GM12875 (cell line): ENCODE measurements at regions not wholly inside any gene's neighbourhood (a gene's known extent, or its start where the extent isn't known, plus 50 kb on each side); places are given as distances from the start of the nearest gene placed in this dataset.

ENCODE experiments used
- H3K4me3 ChIP-seq: one replicate; pipeline ENCODE4 v1.5.1; 2011; ENCODE audit warnings: low read depth, low read length, control low read depth
- TF ChIP-seq, protein P1 (sequence below): IDR thresholded peaks from 2 replicates; pipeline ENCODE4 v1.5.1; 2011; ENCODE audit warnings: low read depth, mild to moderate bottlenecking, control low read depth, inconsistent platforms, low read length, moderate library complexity, borderline replicate concordance; ENCODE audit not compliant: insufficient read depth

DNA sequence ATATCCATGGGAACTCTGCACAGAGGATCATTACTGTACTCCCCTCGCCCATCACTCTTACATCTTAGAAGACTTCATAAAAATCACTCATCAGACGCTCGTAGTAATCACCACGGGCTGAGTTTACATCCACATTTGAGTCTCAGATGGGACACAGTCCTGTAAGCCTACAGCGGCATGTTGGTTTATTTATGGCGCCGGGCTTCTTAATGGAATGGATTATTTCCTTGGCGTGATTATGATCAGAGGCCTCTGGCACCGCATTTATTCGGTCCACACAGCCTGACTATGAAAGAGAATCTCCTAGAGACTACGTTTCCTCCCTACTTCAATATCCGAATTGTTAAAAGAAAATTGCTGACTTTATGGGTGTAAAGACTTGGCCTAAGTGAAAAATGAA lies 123.5 kb upstream of the FRMD4A start:
- TF ChIP-seq, protein P1, sequence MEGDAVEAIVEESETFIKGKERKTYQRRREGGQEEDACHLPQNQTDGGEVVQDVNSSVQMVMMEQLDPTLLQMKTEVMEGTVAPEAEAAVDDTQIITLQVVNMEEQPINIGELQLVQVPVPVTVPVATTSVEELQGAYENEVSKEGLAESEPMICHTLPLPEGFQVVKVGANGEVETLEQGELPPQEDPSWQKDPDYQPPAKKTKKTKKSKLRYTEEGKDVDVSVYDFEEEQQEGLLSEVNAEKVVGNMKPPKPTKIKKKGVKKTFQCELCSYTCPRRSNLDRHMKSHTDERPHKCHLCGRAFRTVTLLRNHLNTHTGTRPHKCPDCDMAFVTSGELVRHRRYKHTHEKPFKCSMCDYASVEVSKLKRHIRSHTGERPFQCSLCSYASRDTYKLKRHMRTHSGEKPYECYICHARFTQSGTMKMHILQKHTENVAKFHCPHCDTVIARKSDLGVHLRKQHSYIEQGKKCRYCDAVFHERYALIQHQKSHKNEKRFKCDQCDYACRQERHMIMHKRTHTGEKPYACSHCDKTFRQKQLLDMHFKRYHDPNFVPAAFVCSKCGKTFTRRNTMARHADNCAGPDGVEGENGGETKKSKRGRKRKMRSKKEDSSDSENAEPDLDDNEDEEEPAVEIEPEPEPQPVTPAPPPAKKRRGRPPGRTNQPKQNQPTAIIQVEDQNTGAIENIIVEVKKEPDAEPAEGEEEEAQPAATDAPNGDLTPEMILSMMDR = no peak
- no peak overlapping the region for H3K4me3 ChIP-seq

DNA sequence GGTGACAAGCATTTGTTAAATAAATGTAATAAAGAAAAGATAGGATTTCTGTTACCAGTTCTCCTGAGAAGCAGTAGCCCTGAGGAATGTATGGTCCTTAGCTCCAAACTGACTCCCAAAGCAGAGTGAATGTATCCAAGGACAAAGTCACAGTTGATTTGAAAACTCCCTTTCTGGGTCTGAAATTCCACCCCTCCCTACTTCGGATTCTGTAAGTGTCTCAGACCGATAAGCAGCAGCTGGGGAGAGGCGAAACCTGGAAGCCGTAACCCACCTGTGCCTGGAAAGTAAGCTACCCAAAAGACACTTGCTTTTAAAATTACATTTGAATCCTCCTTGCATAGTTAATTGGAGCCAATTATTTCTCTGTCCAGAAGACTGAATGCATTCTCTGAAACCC lies 122.9 kb upstream of the FRMD4A start:
- no peak overlapping the region for H3K4me3 ChIP-seq
- TF ChIP-seq, protein P1 = no peak

DNA sequence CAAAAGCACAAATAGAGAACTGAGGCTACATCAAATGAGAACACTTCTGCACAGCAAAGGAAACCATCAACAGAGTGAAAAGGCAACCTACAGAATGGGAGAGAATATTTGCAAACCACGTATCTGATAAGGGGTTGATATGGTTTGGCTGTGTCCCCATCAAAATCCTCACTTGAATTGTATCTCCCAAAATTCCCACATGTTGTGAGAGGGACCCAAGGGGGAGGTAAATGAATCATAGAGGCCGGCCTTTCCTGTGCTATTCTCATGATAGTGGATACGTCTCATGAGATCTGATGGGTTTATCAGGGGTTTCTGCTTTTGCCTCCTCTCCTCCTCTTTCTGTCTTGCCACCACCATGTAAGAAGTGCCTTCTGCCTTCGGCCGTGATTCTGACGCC lies 120.6 kb upstream of the FRMD4A start:
- TF ChIP-seq, protein P1 = no peak
- no peak overlapping the region for H3K4me3 ChIP-seq

DNA sequence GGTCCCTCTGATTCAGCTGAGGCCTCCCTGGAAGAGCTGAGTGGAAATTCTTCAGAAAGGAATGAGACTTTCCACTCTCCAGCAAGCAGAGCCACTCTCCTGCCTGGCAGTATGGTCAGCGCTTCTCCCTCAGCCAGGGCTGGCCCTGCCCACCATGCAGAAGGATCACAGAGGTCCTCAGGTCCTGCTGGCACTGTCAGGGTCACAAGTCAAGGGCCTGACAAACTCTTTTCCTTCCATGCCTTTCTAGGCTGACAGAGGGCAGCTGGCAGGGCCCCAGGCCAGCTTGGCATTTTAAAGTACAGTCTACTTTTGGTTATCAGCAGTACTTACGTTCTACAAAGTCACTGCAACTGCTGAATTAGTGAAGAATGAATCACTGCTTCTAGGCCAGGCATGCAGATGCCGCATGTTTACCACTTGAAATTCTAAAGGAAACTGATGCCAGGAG lies 119.3 kb upstream of the FRMD4A start:
- TF ChIP-seq, protein P1 = no peak

DNA sequence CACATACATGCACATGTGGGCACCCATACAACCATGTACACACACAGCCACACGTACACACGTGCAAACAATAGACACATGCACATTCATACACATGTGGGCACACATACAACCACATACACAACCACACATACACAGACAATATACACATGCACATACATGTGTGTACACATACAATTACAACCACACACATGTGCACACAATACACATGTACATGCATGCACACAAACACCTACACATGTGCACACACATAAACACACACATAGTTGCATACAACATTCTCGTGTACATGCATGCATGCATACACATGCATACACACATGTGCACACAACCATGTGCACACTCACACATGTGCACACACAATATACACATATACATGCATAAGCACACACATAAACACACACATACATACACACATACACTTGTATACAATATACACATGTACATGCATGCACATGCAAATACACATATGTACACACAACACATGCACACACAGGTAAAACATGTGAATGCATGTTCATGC lies 118.6 kb upstream of the FRMD4A start:
- no peak overlapping the region for H3K4me3 ChIP-seq
- TF ChIP-seq, protein P1 = no peak

More for the DNA sequence above, 119.3 kb upstream of the FRMD4A start:
- H3K4me3 ChIP-seq = no peak overlapping the region

DNA sequence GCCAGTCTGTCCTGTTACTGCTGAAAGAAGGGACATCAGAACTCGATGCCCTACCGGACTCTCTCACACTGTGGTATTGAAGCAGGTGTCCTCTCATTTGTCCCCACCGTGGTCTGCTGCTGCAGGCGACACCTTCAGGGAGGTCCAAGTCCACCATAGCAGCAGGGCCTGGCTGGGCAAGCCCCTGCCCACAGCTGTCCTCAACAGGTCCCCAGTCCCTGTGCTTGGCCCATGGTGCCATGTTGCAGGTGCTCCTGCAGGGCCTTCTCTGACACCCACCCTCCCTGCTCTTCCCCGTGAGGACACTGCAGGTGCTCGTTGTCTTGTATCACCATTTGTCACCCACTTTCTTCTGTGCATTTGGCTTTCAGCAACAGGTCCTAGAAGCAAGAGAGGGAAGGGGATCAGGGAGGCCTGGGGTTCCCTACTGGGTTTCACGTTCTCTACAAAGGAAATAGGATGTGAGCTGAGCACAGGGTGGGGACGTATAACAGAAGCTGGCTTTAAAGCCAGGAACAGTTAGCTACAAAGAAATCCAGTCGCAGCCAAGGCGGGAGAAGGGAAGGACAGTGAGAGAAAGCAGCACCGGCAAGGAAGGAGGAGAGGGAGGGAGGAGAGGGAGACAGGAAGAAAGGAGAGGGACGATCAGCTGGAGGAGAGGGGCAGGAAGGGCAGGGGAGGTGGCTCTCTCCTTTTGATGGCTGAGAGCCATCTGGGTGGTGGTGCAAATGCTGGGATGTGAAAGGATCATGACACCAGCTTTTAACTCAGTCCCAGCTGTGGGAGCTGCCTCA lies 117.7 kb upstream of the FRMD4A start:
- no peak overlapping the region for H3K4me3 ChIP-seq
- TF ChIP-seq, protein P1 = no peak

DNA sequence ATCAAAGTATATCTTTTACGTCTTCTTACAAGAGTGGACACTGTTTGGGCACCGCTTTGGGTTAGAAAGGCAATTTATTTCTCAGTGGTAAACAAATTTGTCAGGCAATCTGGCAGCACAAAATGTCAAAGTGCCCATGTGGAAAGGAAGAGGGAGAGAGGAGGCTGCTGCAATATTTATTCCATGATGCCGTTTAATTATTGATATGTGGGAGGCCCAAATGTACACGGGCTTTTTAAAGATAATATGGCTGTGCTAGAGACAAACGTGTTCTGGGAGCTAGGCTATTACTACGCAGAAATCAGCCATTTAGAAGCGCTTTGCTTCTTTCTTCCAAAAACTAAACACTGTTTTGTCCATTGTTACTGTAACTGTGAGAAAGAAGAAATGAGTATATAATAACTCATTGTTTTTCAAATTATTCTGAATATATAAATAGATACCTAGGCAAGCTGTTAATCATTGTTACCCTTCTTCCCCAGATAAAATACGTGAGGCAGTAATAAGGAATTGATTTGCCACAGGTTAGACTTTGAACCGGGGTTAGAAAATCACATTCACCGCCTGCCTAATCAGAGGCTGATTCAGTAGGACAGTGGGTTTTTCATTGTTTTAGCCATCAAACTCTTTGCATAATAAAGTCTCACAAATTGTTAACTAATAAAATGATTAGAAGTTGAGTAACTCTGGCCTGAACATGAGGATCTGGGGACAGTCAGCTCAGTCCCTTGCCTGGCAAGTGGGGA lies 116.5 kb upstream of the FRMD4A start:
- H3K4me3 ChIP-seq = no peak overlapping the region
- TF ChIP-seq, protein P1 = no peak
